ENCODE measurements at regions not wholly inside any gene's neighbourhood (a gene's known extent, or its start where the extent isn't known, plus 50 kb on each side); places are given as distances from the start of the nearest gene placed in this dataset.

- no peak for TF ChIP-seq POLR2A (IDR thresholded peaks at IDR 0.05; ENCODE audit: low read length)
- no peak for TF ChIP-seq GATA1 (IDR thresholded peaks at IDR 0.05; ENCODE audit: low read depth, low read length)
These were observed 491.3 kb upstream of the DCC start for GRCh38 chr18:51848702-51849101.
